ENCODE measurements at regions not wholly inside any gene's neighbourhood (a gene's known extent, or its start where the extent isn't known, plus 50 kb on each side); places are given as distances from the start of the nearest gene placed in this dataset.

DNA sequence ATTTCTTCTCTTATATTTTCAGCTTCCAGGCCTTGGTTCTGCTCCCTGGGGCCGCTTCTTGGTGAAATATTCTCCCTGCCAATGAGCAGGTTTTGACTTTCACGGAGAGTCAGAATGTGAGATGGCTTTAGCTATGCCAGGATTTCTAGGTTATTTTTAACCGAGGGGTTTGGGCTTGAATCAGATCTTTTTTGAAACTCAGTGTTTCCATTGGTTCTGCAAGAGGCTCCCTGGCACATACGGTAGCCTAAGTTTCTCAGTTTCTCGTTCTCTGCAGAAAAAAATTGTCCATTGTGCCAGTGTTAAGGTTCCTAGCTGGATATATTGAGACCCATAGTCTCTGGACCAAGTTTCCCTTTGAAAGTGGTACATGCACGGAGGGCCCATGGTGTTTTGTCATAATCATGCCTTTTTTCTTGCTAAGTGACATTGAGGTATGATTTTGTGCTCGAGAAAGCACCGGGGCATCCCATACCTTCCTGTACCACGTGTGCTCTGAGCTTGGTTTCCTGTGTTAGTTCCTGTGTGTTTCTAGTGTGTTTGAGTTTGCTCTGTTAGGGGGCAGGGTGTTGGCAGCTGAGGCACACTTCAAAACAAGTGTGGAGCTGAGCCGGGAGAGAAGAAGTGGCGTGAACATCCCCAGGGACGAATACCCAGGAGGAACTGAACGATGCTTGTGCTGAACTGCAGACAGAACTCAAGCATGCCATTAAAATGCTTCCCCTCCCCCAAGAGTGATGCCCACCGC is 127.2 kb downstream of the HS3ST3B1 start:
- Histone ChIP-seq H3K4me1 (replicated peaks in 1 of 2; ENCODE audit: control insufficient read depth in 2 of 2, insufficient read depth in 2 of 2, low read length in 2 of 2) (no peaks in the 10 kb centered on the region), H3K36me3 (ENCODE audit: control insufficient read depth, insufficient read depth, low read length) (no peaks in the 10 kb centered on the region), H3K9me3 (replicated peaks; ENCODE audit: control insufficient read depth, insufficient read depth, low read depth, low read length) (no peaks in the 10 kb centered on the region), H3K27ac (ENCODE audit: extremely low read depth, low read depth, low read length) (no peak overlapping the region), H3K9ac (ENCODE audit: insufficient read depth in 1 of 2, low read depth in 2 of 2, low read length in 2 of 2) (no peak overlapping the region), H2AFZ (ENCODE audit: low read depth, low read length) (no peak overlapping the region), H3K4me2 (ENCODE audit: insufficient read depth, low read length) (no peak overlapping the region), H3K9me1 (ENCODE audit: control insufficient read depth, insufficient read depth, low read length) (no peaks in the 10 kb centered on the region), H3K27me3 (ENCODE audit: control insufficient read depth in 2 of 2, insufficient read depth in 2 of 2, low read length in 2 of 2) (no peaks in the 10 kb centered on the region; a peak in 2 of 5 replicates), H3K79me2 (ENCODE audit: control insufficient read depth, insufficient read depth, low read length) (no peaks in the 10 kb centered on the region), H4K20me1 (replicated peaks; ENCODE audit: control insufficient read depth, insufficient read depth, low read length) (no peaks in the 10 kb centered on the region), H3K4me3 (no peak overlapping the region)
- in situ Hi-C loops (cut with MboI) (no loop called here), intact Hi-C loops (cut with micrococcal nuclease) (no loop called here)
- FAIRE-seq: no peak
- DNase-seq (ENCODE audit: extremely low read depth in 1 of 4, low spot score in 3 of 4): no peak
- BruUV-seq (replicated peaks): no TSS peak
- ATAC-seq: no peak
- POLR2A ChIA-PET: no interaction called here
- CTCF ChIA-PET (ENCODE audit: low intra/inter-chr PET ratio): no interaction called here
- 2% methylated on average over 14 of the region's 14 CpGs for WGBS (ENCODE audit: insufficient coverage, low coverage, missing lambda C conversion rate)
- TF ChIP-seq GTF2A2 (tag; IDR thresholded peaks at IDR 0.05): no peak
- TF ChIP-seq POLR2AphosphoS5 (IDR thresholded peaks at IDR 0.05; ENCODE audit: control insufficient read depth, insufficient read depth, low read depth, low read length): no peak
- TF ChIP-seq TSC22D4 (tag; IDR thresholded peaks at IDR 0.05): no peak
- TF ChIP-seq, protein P1, sequence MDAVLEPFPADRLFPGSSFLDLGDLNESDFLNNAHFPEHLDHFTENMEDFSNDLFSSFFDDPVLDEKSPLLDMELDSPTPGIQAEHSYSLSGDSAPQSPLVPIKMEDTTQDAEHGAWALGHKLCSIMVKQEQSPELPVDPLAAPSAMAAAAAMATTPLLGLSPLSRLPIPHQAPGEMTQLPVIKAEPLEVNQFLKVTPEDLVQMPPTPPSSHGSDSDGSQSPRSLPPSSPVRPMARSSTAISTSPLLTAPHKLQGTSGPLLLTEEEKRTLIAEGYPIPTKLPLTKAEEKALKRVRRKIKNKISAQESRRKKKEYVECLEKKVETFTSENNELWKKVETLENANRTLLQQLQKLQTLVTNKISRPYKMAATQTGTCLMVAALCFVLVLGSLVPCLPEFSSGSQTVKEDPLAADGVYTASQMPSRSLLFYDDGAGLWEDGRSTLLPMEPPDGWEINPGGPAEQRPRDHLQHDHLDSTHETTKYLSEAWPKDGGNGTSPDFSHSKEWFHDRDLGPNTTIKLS (IDR thresholded peaks at IDR 0.05; ENCODE audit: borderline replicate concordance, low read depth): no peak
- TF ChIP-seq EP300 (IDR thresholded peaks at IDR 0.05; ENCODE audit: low read length): no peak
- TF ChIP-seq TBL1XR1 (IDR thresholded peaks at IDR 0.05; ENCODE audit: low read length in 2 of 2): no peak
- TF ChIP-seq, protein P2, sequence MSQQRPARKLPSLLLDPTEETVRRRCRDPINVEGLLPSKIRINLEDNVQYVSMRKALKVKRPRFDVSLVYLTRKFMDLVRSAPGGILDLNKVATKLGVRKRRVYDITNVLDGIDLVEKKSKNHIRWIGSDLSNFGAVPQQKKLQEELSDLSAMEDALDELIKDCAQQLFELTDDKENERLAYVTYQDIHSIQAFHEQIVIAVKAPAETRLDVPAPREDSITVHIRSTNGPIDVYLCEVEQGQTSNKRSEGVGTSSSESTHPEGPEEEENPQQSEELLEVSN (IDR thresholded peaks at IDR 0.05; ENCODE audit: borderline replicate concordance in 1 of 2, extremely low read depth in 1 of 2, insufficient read depth in 1 of 2, insufficient read length in 1 of 2, low read depth in 1 of 2, low read length in 1 of 2, poor library complexity in 1 of 2, severe bottlenecking in 1 of 2): no peak
- TF ChIP-seq NR2F6 (CRISPR knock-in tag; IDR thresholded peaks at IDR 0.05): no peak
- no peak for TF ChIP-seq THRAP3 (IDR thresholded peaks at IDR 0.05; ENCODE audit: borderline replicate concordance)
- TF ChIP-seq RBM22 (IDR thresholded peaks at IDR 0.05; ENCODE audit: low read depth, low read length, poor library complexity, severe bottlenecking): no peak
- no peak for TF ChIP-seq FOXA3 (CRISPR knock-in tag; conservative IDR thresholded peaks at IDR 0.05 in 1 of 2, IDR thresholded peaks at IDR 0.05 in 1 of 2)
- TF ChIP-seq ZNF586 (CRISPR knock-in tag; conservative IDR thresholded peaks at IDR 0.05): no peak
- TF ChIP-seq, protein P3, sequence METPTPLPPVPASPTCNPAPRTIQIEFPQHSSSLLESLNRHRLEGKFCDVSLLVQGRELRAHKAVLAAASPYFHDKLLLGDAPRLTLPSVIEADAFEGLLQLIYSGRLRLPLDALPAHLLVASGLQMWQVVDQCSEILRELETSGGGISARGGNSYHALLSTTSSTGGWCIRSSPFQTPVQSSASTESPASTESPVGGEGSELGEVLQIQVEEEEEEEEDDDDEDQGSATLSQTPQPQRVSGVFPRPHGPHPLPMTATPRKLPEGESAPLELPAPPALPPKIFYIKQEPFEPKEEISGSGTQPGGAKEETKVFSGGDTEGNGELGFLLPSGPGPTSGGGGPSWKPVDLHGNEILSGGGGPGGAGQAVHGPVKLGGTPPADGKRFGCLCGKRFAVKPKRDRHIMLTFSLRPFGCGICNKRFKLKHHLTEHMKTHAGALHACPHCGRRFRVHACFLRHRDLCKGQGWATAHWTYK (CRISPR knock-in tag; IDR thresholded peaks at IDR 0.05): no peak
- no peak for TF ChIP-seq ZNF23 (CRISPR knock-in tag; IDR thresholded peaks at IDR 0.05)
